ENCODE measurements at regions not wholly inside any gene's neighbourhood (a gene's known extent, or its start where the extent isn't known, plus 50 kb on each side); places are given as distances from the start of the nearest gene placed in this dataset.
A peak's percentile ranks its signal among the peaks of the same experiment; 100 is the strongest.

- Histone ChIP-seq H3K4me3 (no peak overlapping the region), H3K36me3 (no peaks in the 10 kb centered on the region), H3K27ac (no peak overlapping the region), H3K4me1 (peaks cover 0 to 9% (median 0%) of the 10 kb centered on the region in 3 donors), H3K27me3 (peaks cover 0 to 3% (median 0%) of the 10 kb centered on the region in 4 donors), H3K9me3 (no peaks in the 10 kb centered on the region)
- intact Hi-C loops (cut with DNase I): no loop called here
- 63 to 65% methylated on average over 9 of the region's 9 CpGs for WGBS, 2 donors
- no peak for DNase-seq
- no peak for TF ChIP-seq POLR2A (IDR thresholded peaks at IDR 0.05)
- TF ChIP-seq, protein P1, sequence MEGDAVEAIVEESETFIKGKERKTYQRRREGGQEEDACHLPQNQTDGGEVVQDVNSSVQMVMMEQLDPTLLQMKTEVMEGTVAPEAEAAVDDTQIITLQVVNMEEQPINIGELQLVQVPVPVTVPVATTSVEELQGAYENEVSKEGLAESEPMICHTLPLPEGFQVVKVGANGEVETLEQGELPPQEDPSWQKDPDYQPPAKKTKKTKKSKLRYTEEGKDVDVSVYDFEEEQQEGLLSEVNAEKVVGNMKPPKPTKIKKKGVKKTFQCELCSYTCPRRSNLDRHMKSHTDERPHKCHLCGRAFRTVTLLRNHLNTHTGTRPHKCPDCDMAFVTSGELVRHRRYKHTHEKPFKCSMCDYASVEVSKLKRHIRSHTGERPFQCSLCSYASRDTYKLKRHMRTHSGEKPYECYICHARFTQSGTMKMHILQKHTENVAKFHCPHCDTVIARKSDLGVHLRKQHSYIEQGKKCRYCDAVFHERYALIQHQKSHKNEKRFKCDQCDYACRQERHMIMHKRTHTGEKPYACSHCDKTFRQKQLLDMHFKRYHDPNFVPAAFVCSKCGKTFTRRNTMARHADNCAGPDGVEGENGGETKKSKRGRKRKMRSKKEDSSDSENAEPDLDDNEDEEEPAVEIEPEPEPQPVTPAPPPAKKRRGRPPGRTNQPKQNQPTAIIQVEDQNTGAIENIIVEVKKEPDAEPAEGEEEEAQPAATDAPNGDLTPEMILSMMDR (IDR thresholded peaks at IDR 0.05): peak in 3 of 6 experiments; percentile 16 to 40 (median 16)
Measured at GRCh38 chr7:132656846-132657776, 80.8 kb upstream of the PLXNA4 start.

DNA sequence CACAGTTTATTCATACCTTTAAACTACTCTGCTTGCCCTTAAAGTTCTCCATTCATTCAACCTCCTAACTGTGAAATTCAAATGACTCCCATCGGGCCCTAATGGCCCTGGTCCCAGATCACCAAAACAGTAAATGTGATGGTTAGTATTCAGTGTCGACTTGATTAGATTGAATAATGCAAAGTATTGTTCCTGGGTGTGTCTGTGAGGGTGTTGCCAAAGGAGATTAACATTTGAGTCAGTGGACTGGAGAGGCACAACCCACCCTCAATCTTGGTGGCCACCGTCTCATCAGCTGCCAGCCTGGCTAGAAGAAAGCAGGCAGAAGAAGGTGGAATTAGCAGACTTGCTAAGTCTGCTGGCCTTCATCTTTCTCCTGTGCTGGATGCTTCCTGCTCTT is 80.1 kb upstream of the PLXNA4 start:
- 88 to 89% methylated on average over 3 of the region's 3 CpGs for WGBS, 2 donors
- TF ChIP-seq POLR2A (IDR thresholded peaks at IDR 0.05): no peak
- TF ChIP-seq, protein P1 (IDR thresholded peaks at IDR 0.05): no peak
- intact Hi-C loops (cut with DNase I): no loop called here

DNA sequence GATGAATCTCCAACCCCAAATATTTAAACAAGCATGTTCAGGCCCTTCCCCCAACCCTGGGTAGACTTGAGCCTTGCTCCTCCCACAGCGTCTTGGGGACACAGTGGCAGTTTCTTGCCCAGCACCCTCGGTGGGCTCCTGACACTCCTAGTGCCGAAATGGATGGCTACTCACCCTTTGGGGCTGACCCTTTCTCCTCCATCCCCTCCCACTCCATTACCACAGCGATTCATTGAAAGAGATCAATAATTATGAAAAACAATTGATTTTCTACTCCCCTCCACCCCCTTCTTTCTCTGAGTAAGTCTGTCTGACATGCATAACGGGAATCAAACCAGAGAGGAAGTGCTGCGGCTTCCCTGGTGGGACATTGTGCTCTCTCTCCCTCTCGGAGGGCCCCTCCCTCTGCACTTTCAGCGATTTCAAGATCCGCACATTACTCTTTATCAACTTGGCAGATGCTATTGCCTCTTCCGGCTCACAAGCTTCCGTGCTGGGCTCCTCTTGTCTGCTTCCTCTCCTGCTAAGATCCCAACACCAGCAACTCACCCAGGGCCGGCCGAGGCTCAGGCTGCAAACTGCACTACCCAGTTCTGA is 79.0 kb upstream of the PLXNA4 start:
- no peak for DNase-seq
- Histone ChIP-seq H3K36me3 (no peaks in the 10 kb centered on the region), H3K4me1 (peaks cover 0 to 9% (median 0%) of the 10 kb centered on the region in 3 donors), H3K27ac (peak overlapping the region in 2 of 4 donors; percentile 44 to 46), H3K27me3 (peaks cover 0 to 3% (median 0%) of the 10 kb centered on the region in 4 donors), H3K4me3 (peak overlapping the region in 2 of 4 donors; percentile 1 to 30), H3K9me3 (no peaks in the 10 kb centered on the region)
- TF ChIP-seq POLR2A (IDR thresholded peaks at IDR 0.05): no peak
- TF ChIP-seq, protein P1 (IDR thresholded peaks at IDR 0.05): no peak
- intact Hi-C loops (cut with DNase I): no loop called here
- 6 to 11% methylated on average over 11 of the region's 13 CpGs for WGBS, 2 donors

More for the DNA sequence above, 80.1 kb upstream of the PLXNA4 start:
- Histone ChIP-seq H3K4me1 (peaks cover 0 to 9% (median 0%) of the 10 kb centered on the region in 3 donors), H3K4me3 (no peak overlapping the region), H3K9me3 (no peaks in the 10 kb centered on the region), H3K27ac (no peak overlapping the region), H3K27me3 (peaks cover 0 to 3% (median 0%) of the 10 kb centered on the region in 4 donors), H3K36me3 (no peaks in the 10 kb centered on the region)
- DNase-seq: no peak

GRCh38 chr7:132654150-132654549 is 77.9 kb upstream of the PLXNA4 start:
- TF ChIP-seq POLR2A (IDR thresholded peaks at IDR 0.05): no peak
- TF ChIP-seq, protein P1 (IDR thresholded peaks at IDR 0.05): no peak
- Histone ChIP-seq H3K4me3 (no peak overlapping the region), H3K27ac (no peak overlapping the region), H3K36me3 (no peaks in the 10 kb centered on the region), H3K27me3 (peaks cover 0 to 3% (median 0%) of the 10 kb centered on the region in 4 donors), H3K9me3 (no peaks in the 10 kb centered on the region), H3K4me1 (peaks cover 0 to 9% (median 0%) of the 10 kb centered on the region in 3 donors)
- no peak for DNase-seq
- 55 to 59% methylated on average over 3 of the region's 3 CpGs for WGBS, 2 donors
- intact Hi-C loops (cut with DNase I): no loop called here

Data from esophagus squamous epithelium (tissue), 5 donors.